Kidney epithelial cell (primary cell): ENCODE measurements at regions not wholly inside any gene's neighbourhood (a gene's known extent, or its start where the extent isn't known, plus 50 kb on each side); places are given as distances from the start of the nearest gene placed in this dataset.

ENCODE experiments used
- DNase-seq: peaks from one replicate; pipeline ENCODE4 v3.0.0-alpha.2; 2010; ENCODE audit warnings: low read depth
- H3K27me3 ChIP-seq: 2 replicates; pipeline ENCODE4 v1.6.0; 2011; ENCODE audit warnings: low read length; ENCODE audit not compliant: control insufficient read depth, insufficient read depth
- H3K36me3 ChIP-seq: 2 replicates; pipeline ENCODE4 v1.5.1; 2011; ENCODE audit warnings: low read length; ENCODE audit not compliant: control insufficient read depth, insufficient read depth
- H3K4me3 ChIP-seq: 2 replicates; pipeline ENCODE4 v1.5.1; 2011; ENCODE audit warnings: low read depth, mild to moderate bottlenecking, control low read depth, low read length
- TF ChIP-seq, protein P1 (sequence below): IDR thresholded peaks from 2 replicates; pipeline ENCODE4 v1.5.1; 2011; ENCODE audit warnings: mild to moderate bottlenecking, moderate library complexity, low read length, control low read depth, inconsistent platforms; ENCODE audit not compliant: insufficient read depth, poor library complexity, severe bottlenecking

DNA sequence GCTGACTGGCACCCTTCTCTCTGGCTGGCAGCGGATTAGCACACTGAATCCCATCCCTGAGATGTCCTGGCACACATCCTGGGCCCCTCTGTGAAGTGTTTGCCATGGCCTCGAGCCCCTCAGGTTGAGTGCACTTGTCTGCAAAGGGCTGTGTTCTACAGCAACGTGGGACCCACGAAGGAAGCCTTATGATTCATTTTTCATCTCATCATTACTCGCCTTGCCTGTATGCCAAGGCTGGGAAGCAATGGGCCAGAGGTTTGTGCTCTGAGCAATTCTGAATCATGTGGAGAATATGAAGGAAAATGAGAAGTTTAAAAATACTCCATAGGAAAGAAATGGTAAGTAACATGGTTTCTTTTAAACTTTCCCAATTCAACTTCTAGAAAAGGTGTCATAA, 124.8 kb upstream of the LMO4 start:
- H3K4me3 ChIP-seq: no peak overlapping the region
- TF ChIP-seq, protein P1, sequence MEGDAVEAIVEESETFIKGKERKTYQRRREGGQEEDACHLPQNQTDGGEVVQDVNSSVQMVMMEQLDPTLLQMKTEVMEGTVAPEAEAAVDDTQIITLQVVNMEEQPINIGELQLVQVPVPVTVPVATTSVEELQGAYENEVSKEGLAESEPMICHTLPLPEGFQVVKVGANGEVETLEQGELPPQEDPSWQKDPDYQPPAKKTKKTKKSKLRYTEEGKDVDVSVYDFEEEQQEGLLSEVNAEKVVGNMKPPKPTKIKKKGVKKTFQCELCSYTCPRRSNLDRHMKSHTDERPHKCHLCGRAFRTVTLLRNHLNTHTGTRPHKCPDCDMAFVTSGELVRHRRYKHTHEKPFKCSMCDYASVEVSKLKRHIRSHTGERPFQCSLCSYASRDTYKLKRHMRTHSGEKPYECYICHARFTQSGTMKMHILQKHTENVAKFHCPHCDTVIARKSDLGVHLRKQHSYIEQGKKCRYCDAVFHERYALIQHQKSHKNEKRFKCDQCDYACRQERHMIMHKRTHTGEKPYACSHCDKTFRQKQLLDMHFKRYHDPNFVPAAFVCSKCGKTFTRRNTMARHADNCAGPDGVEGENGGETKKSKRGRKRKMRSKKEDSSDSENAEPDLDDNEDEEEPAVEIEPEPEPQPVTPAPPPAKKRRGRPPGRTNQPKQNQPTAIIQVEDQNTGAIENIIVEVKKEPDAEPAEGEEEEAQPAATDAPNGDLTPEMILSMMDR: no peak
- DNase-seq: no peak
- no peaks in the 10 kb centered on the region for H3K36me3 ChIP-seq
- no peaks in the 10 kb centered on the region for H3K27me3 ChIP-seq

GRCh38 chr1:87204441-87204840, 124.2 kb upstream of the LMO4 start:
- DNase-seq: no peak
- TF ChIP-seq, protein P1: no peak

GRCh38 chr1:87204921-87205320, 123.8 kb upstream of the LMO4 start:
- Histone ChIP-seq H3K27me3 (no peaks in the 10 kb centered on the region), H3K4me3 (no peak overlapping the region), H3K36me3 (no peaks in the 10 kb centered on the region)
- TF ChIP-seq, protein P1: no peak
- DNase-seq: no peak

More at GRCh38 chr1:87204441-87204840, 124.2 kb upstream of the LMO4 start:
- no peaks in the 10 kb centered on the region for H3K27me3 ChIP-seq
- H3K36me3 ChIP-seq: no peaks in the 10 kb centered on the region
- no peak overlapping the region for H3K4me3 ChIP-seq

DNA sequence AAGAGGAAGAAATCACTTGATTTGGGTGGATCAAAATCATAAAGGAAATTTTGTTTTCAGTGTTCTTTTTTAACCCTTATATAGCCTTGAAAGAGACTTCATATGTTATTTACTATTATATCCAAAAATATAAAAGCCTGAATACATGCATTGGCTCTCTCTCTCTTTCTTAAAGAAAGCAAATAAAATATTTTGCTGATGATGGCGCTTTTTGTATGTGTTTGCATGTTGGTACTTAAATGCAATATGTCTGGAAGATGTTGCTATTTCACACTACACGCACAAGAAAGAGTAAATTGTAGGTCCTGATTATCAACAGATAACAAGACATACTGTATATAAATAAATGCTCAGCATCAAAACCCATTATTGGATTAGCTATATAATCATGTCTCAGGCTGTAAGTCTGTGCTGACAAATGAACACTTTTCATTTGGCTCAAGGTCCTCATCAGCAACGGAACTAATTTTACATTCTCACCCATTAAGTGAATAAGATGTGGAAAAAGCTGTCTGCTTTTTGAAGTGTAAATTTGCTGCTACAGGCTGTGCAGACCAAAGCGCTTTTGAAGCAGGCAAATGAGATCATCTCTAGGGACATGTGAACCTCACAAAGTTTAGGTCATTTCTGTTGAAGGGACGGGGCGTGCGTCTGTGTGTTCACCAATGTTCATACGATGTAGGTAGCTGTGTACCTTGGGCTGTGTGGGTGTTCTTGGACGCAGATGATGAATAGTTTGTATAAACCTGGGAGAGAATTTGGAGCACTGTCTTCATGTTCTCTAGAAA, 122.4 kb upstream of the LMO4 start:
- H3K36me3 ChIP-seq: no peaks in the 10 kb centered on the region
- no peak overlapping the region for H3K4me3 ChIP-seq
- TF ChIP-seq, protein P1: no peak
- no peak for DNase-seq
- H3K27me3 ChIP-seq: no peaks in the 10 kb centered on the region

- TF ChIP-seq, protein P1: no peak
- Histone ChIP-seq H3K4me3 (no peak overlapping the region), H3K36me3 (no peaks in the 10 kb centered on the region), H3K27me3 (no peaks in the 10 kb centered on the region)
- DNase-seq: no peak
These were observed 120.6 kb upstream of the LMO4 start for GRCh38 chr1:87208080-87208479.

DNA sequence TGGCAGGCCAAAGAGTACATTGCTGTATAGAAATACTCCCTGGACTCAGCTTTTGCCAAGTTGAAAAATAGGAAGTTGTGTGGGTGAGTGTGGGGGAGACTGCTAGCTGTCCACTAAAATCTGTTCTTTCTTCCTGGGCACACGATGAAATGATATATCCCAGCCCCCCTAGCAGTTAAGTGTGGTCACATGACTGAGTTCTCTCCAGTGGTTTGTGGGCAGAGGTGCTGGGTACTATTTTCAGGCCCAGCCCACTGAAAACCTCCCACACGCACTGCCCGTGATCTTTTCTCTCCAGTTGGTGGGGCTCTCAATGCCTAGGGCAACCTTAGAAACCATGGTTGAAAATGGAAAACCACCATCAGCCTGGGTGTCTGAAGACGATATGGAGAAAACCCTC, 119.7 kb upstream of the LMO4 start:
- Histone ChIP-seq H3K4me3 (no peak overlapping the region), H3K27me3 (no peaks in the 10 kb centered on the region), H3K36me3 (no peaks in the 10 kb centered on the region)
- TF ChIP-seq, protein P1: no peak
- DNase-seq: no peak
